Brain microvascular endothelial cell (primary cell): ENCODE measurements at regions not wholly inside any gene's neighbourhood (a gene's known extent, or its start where the extent isn't known, plus 50 kb on each side); places are given as distances from the start of the nearest gene placed in this dataset.

Experiments used
- DNase-seq: peaks from one replicate; pipeline ENCODE4 v3.0.0-alpha.2; 2020
- H3K27ac ChIP-seq: fragments of 250-450 bp; sonication (Bioruptor Pico); 2 replicates; pipeline ENCODE4 v1.5.1; 2020; ENCODE audit warnings: mild to moderate bottlenecking, moderate library complexity
- H3K27me3 ChIP-seq: fragments of 250-450 bp; sonication (Bioruptor Pico); replicated peaks from 2 replicates; pipeline ENCODE4 v1.5.1; 2020; ENCODE audit warnings: mild to moderate bottlenecking
- H3K36me3 ChIP-seq: fragments of 250-450 bp; sonication (Bioruptor Pico); replicated peaks from 2 replicates; pipeline ENCODE4 v1.5.1; 2020; ENCODE audit warnings: mild to moderate bottlenecking
- H3K4me3 ChIP-seq: 2 replicates; pipeline ENCODE4 v1.5.1; 2011; ENCODE audit warnings: low read depth, mild to moderate bottlenecking, control low read depth, low read length, moderate library complexity
- in situ Hi-C: cut with HindIII; loops from 2 replicates; pipeline ENCODE4 v1.10.0; 2017; ENCODE audit warnings: low sequenced_read_pairs, low pct_ligation_motif_present
- TF ChIP-seq, protein P1 (sequence below): IDR thresholded peaks from 2 replicates; pipeline ENCODE4 v1.5.1; 2011; ENCODE audit warnings: low read depth, mild to moderate bottlenecking, moderate library complexity, low read length, control low read depth, inconsistent platforms; ENCODE audit errors: missing control alignments

DNA sequence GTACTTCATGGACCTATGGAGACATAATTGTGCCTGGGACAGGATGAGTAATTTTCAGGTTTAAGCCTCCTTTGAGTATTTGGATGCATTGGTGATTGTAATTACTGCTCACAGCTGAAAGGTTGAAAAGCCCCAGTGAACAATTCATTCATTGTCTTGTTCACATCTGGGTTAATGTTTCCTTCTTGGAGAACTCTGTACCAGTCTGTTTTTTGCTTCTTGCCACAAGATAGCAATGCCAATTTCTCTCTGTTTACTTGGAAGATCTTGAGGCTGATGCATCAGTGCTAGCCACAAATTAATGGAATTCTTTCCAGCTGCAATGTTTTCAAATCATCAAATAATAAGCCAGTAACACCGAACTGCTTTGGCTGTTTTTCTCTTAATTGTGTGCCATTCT, 207.8 kb downstream of the BMP2 start:
- Histone ChIP-seq H3K36me3 (no peaks in the 10 kb centered on the region), H3K27me3 (no peaks in the 10 kb centered on the region), H3K4me3 (no peak overlapping the region), H3K27ac (no peak overlapping the region)
- TF ChIP-seq, protein P1, sequence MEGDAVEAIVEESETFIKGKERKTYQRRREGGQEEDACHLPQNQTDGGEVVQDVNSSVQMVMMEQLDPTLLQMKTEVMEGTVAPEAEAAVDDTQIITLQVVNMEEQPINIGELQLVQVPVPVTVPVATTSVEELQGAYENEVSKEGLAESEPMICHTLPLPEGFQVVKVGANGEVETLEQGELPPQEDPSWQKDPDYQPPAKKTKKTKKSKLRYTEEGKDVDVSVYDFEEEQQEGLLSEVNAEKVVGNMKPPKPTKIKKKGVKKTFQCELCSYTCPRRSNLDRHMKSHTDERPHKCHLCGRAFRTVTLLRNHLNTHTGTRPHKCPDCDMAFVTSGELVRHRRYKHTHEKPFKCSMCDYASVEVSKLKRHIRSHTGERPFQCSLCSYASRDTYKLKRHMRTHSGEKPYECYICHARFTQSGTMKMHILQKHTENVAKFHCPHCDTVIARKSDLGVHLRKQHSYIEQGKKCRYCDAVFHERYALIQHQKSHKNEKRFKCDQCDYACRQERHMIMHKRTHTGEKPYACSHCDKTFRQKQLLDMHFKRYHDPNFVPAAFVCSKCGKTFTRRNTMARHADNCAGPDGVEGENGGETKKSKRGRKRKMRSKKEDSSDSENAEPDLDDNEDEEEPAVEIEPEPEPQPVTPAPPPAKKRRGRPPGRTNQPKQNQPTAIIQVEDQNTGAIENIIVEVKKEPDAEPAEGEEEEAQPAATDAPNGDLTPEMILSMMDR, result no peak
- no peak for DNase-seq
- in situ Hi-C loops, result no loop called here

DNA sequence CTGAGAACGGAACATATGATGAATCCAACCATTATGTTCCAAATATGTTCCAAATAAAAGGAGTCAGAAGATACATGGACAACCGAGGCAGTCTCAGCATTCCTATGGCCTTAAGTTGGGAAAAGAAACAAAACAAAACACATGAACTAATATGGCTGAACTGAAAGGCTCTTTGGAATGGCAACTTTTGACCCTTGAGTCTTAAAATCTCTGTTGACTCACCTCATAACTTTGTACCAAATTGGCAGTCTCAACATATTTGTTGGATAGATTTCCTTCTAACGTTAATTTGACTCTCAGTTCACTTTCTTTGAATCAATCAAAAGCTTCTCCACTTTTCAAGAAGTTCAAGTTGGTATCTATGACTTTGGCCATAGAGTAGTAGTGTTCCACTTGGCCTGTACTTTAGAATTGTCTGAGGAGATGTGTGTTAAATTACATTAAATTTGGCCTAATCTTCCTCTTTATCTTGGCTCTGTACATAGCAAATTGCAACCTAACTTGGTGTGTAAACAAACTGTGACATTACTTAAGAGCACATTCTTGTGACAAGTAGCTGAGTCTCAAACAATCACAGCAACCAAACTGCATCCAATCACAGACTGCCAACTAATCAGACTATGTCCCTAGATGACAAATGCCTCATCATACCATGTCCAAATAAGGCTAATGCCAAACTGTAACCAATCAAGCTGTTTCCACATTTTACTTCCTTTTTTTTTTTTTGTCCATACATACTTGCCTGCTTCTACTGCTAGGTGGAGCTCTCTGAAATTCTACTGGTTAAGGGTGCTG, 208.8 kb downstream of the BMP2 start:
- no peak overlapping the region for H3K4me3 ChIP-seq
- no peak for DNase-seq
- in situ Hi-C loops, result no loop called here
- no peaks in the 10 kb centered on the region for H3K36me3 ChIP-seq
- H3K27me3 ChIP-seq, result no peaks in the 10 kb centered on the region
- TF ChIP-seq, protein P1, result no peak
- H3K27ac ChIP-seq, result peak overlapping the region; percentile 22

DNA sequence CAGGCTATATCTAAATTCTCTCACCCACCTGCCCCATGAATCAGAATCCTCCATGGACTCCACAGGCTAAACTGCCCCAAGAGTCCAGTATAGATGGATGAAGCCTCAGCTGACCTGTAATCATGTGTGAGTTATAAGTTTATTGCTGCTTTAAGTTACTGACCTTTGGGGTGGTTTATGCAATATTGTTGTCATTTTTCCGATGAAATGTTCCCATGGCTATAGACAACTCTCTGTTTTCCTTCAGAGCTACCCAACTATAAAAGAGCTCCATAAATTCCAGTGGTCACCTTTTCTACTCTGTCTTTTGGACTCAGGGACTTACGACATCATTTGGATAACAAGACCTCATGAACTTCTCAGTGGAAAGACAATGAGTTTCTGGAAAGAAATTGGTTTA, 212.1 kb downstream of the BMP2 start:
- H3K36me3 ChIP-seq, result no peaks in the 10 kb centered on the region
- no peak overlapping the region for H3K4me3 ChIP-seq
- H3K27me3 ChIP-seq, result no peaks in the 10 kb centered on the region
- TF ChIP-seq, protein P1, result no peak
- in situ Hi-C loops, result no loop called here
- DNase-seq, result no peak
- no peak overlapping the region for H3K27ac ChIP-seq

DNA sequence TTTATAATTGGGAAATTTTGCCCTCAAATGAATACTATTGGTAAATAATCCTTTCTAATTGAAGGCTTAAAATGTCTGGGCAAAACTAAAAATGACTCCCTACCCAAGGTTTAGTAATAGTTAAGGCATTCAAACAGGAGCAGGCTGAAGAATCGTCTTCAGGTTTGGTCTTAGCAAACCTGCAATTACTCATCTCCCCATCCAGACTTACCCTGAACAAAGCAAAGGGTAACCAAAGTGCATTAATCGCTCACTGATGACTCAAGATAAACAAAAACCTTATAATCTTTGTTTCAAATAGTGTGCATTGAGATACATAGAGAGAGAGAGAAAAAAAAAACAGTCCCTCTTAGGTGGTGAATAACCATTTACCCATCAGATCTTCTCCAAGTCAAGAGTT, 225.5 kb downstream of the BMP2 start:
- TF ChIP-seq, protein P1, result no peak
- Histone ChIP-seq H3K27ac (no peak overlapping the region), H3K36me3 (no peaks in the 10 kb centered on the region), H3K27me3 (no peaks in the 10 kb centered on the region), H3K4me3 (no peak overlapping the region)
- in situ Hi-C loops, result no loop called here
- DNase-seq, result peak; percentile 22

DNA sequence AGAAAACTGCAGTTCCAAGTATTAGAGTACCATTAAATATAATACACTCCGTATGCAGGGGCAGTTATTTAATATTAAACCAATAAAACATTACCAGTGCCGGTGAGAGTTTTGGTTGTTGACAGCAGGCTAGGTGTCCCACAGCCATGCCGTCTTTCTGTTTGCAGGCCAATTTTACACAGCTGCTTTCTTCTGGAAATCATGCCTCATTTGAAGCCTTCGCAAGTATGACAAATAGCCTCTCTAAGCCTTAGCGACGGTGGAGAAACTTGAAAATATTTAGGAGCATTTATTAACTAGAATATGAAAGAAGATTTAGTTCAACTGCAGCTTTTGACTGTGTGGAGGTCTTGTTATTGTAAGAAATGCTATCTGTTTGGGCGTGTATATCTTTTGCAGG, 226.0 kb downstream of the BMP2 start:
- no peaks in the 10 kb centered on the region for H3K36me3 ChIP-seq
- no peak overlapping the region for H3K27ac ChIP-seq
- TF ChIP-seq, protein P1, result no peak
- in situ Hi-C loops, result no loop called here
- no peak for DNase-seq
- no peaks in the 10 kb centered on the region for H3K27me3 ChIP-seq
- no peak overlapping the region for H3K4me3 ChIP-seq

DNA sequence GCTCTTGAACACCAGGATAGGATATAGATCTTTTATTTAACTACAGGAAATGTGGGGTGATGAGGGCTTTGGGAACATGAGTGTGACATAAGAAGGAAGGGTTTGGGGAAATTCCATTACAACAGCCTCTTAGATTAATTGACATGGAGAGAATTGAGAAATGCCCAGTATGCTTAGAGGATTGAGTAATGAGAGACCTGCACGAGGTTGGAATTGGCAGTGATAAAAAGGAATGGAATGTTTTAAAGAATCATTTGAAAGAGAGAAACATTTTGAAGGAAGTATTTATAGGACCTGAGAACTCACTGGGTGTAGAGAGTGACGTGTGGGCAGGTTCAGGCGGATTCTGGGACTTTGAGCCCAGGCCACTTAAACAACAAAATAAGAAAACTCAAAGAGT, 227.0 kb downstream of the BMP2 start:
- Histone ChIP-seq H3K27ac (peak overlapping the region; percentile 51), H3K36me3 (no peaks in the 10 kb centered on the region), H3K27me3 (no peaks in the 10 kb centered on the region), H3K4me3 (no peak overlapping the region)
- in situ Hi-C loops, result no loop called here
- DNase-seq, result peak; percentile 45
- TF ChIP-seq, protein P1, result no peak
